OCI-LY7 (cell line): ENCODE measurements at regions not wholly inside any gene's neighbourhood (a gene's known extent, or its start where the extent isn't known, plus 50 kb on each side); places are given as distances from the start of the nearest gene placed in this dataset.

Experiments used
- EZH2phosphoT487 ChIP-seq: fragments of 200-600 bp; sonication (generic); IDR thresholded peaks from 2 replicates; pipeline ENCODE4 v1.6.1; 2018; ENCODE audit warnings: low read depth, borderline replicate concordance, mild to moderate bottlenecking, mixed run types, antibody characterized with exemption, low read length, moderate library complexity, mixed read lengths
- TF ChIP-seq, protein P1 (sequence below): fragments of 200-600 bp; sonication (generic); conservative IDR thresholded peaks from 2 replicates; pipeline ENCODE4 v1.5.1; 2014; ENCODE audit warnings: mild to moderate bottlenecking, antibody characterized with exemption, low read length, moderate library complexity, mixed read lengths

DNA sequence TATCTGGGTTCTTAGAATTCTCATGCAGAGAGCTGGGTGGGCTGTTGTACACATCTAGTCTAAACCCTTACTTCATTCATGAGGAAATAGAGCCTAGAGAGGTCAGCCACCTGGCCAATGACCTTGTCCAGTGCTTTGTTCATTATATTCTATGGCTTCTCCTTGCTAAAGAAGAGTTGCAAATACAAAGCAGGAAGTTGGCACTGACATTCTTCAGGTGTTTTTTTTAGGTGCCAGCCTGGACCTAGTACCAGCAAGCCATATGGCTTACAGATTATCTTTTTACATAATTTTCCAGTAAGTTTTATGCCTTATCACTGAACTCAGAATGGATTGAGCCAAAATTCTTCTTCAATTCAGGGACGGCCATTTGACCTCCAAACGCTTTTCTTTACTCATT lies 54.7 kb upstream of the PGM2 start:
- TF ChIP-seq, protein P1, sequence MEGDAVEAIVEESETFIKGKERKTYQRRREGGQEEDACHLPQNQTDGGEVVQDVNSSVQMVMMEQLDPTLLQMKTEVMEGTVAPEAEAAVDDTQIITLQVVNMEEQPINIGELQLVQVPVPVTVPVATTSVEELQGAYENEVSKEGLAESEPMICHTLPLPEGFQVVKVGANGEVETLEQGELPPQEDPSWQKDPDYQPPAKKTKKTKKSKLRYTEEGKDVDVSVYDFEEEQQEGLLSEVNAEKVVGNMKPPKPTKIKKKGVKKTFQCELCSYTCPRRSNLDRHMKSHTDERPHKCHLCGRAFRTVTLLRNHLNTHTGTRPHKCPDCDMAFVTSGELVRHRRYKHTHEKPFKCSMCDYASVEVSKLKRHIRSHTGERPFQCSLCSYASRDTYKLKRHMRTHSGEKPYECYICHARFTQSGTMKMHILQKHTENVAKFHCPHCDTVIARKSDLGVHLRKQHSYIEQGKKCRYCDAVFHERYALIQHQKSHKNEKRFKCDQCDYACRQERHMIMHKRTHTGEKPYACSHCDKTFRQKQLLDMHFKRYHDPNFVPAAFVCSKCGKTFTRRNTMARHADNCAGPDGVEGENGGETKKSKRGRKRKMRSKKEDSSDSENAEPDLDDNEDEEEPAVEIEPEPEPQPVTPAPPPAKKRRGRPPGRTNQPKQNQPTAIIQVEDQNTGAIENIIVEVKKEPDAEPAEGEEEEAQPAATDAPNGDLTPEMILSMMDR: no peak
- TF ChIP-seq EZH2phosphoT487: no peak
